Lower lobe of right lung (tissue), 2 donors: ENCODE measurements at regions not wholly inside any gene's neighbourhood (a gene's known extent, or its start where the extent isn't known, plus 50 kb on each side); places are given as distances from the start of the nearest gene placed in this dataset.

Source experiments
- ATAC-seq, 2 donors: fragments of 200-7000 bp; cut with Tn5 transposase; one replicate each; pipeline ENCODE4 v1.9.1; 2020 to 2022; ENCODE audit warnings: mild to moderate bottlenecking in 2 of 2, moderate library complexity in 2 of 2
- DNase-seq: peaks from one replicate; pipeline ENCODE4 v3.0.0-alpha.2; 2020
- H3K27ac ChIP-seq: fragments of 200-600 bp; one replicate; pipeline ENCODE4 v1.8.0; 2022
- H3K27me3 ChIP-seq: fragments of 200-600 bp; one replicate; pipeline ENCODE4 v1.8.0; 2022; ENCODE audit warnings: low read depth
- H3K36me3 ChIP-seq: fragments of 200-600 bp; one replicate; pipeline ENCODE4 v1.8.0; 2022; ENCODE audit warnings: mild to moderate bottlenecking
- H3K4me1 ChIP-seq: fragments of 200-600 bp; one replicate; pipeline ENCODE4 v1.8.0; 2022
- H3K4me3 ChIP-seq: fragments of 200-600 bp; one replicate; pipeline ENCODE4 v1.8.0; 2022; ENCODE audit warnings: mild to moderate bottlenecking
- H3K9me3 ChIP-seq: fragments of 200-600 bp; one replicate; pipeline ENCODE4 v1.8.0; 2022
- CTCF ChIP-seq: fragments of 200-600 bp; IDR thresholded peaks from one replicate; pipeline ENCODE4 v1.8.0; 2022; ENCODE audit warnings: antibody characterized with exemption, mild to moderate bottlenecking
- intact Hi-C: fragments of 100-400 bp; cut with DNase I; formaldehyde crosslinking; loops from one replicate; pipeline ENCODE4 v1.11.0; 2022
- donor health status: DM: no; HTN: yes; CAD: no; lungs with severe emphysema.

- intact Hi-C loops, result no loop called here
- Histone ChIP-seq H3K36me3 (no peaks in the 10 kb centered on the region), H3K4me1 (no peaks in the 10 kb centered on the region), H3K27me3 (no peaks in the 10 kb centered on the region), H3K9me3 (peaks cover under 1% of the 10 kb centered on the region), H3K4me3 (no peak overlapping the region), H3K27ac (no peak overlapping the region)
- ATAC-seq (no peak), DNase-seq (no peak)
- no peak for TF ChIP-seq CTCF
Measured at GRCh38 chr4:104129243-104129642, 365.5 kb downstream of the CXXC4 start.

GRCh38 chr4:104128850-104129213, 365.9 kb downstream of the CXXC4 start:
- no peak overlapping the region for H3K27ac ChIP-seq
- TF ChIP-seq CTCF, result no peak
- peak; percentile 52 to 83 for ATAC-seq
- H3K36me3 ChIP-seq, result no peaks in the 10 kb centered on the region
- intact Hi-C loops, result no loop called here
- H3K9me3 ChIP-seq, result no peaks in the 10 kb centered on the region
- no peaks in the 10 kb centered on the region for H3K4me1 ChIP-seq
- H3K27me3 ChIP-seq, result no peaks in the 10 kb centered on the region
- H3K4me3 ChIP-seq, result no peak overlapping the region
- DNase-seq, result no peak

GRCh38 chr4:104128031-104128849, 366.5 kb downstream of the CXXC4 start:
- intact Hi-C loops, result no loop called here
- TF ChIP-seq CTCF, result no peak
- H3K4me3 ChIP-seq, result no peak overlapping the region
- H3K36me3 ChIP-seq, result no peaks in the 10 kb centered on the region
- no peaks in the 10 kb centered on the region for H3K9me3 ChIP-seq
- ATAC-seq (no peak), DNase-seq (no peak)
- no peaks in the 10 kb centered on the region for H3K27me3 ChIP-seq
- H3K4me1 ChIP-seq, result no peaks in the 10 kb centered on the region
- H3K27ac ChIP-seq, result no peak overlapping the region

- Histone ChIP-seq H3K27ac (no peak overlapping the region), H3K9me3 (no peaks in the 10 kb centered on the region), H3K4me1 (no peaks in the 10 kb centered on the region), H3K4me3 (no peak overlapping the region), H3K36me3 (no peaks in the 10 kb centered on the region), H3K27me3 (no peaks in the 10 kb centered on the region)
- TF ChIP-seq CTCF, result no peak
- no peak for ATAC-seq
- no peak for DNase-seq
- intact Hi-C loops, result no loop called here
Measured at GRCh38 chr4:104123021-104123420, 371.7 kb downstream of the CXXC4 start.

GRCh38 chr4:104117776-104118175, 376.9 kb downstream of the CXXC4 start:
- intact Hi-C loops, result no loop called here
- DNase-seq (no peak), ATAC-seq (no peak)
- H3K4me3 ChIP-seq, result no peak overlapping the region
- H3K4me1 ChIP-seq, result no peaks in the 10 kb centered on the region
- no peak for TF ChIP-seq CTCF
- no peaks in the 10 kb centered on the region for H3K36me3 ChIP-seq
- no peaks in the 10 kb centered on the region for H3K27me3 ChIP-seq
- no peak overlapping the region for H3K27ac ChIP-seq
- H3K9me3 ChIP-seq, result no peaks in the 10 kb centered on the region
